ENCODE measurements at regions not wholly inside any gene's neighbourhood (a gene's known extent, or its start where the extent isn't known, plus 50 kb on each side); places are given as distances from the start of the nearest gene placed in this dataset.

DNA sequence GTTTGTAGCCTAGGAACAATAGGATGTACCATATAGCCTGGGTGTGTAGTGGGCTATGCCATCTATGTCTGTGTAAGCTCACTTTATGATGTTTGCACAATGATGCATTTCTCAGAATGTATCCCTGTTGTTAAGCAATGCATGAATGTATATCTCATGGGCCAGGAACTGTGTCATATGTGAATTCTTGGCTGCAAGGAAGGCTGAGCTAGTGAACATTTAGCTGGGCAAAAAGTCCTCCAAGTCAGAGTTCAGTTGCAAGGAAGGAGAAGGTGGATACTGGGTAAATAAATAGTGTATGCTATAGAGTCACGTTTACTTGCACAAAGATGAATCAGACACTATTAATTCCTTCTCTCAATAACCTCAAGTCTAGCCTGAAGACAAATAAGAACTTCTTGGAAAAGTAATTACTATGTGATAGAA, 136.1 kb downstream of the EHF start:
- TF ChIP-seq POLR2A (IDR thresholded peaks at IDR 0.05; ENCODE audit: low read depth, low read length) (no peak), POLR2AphosphoS5 (IDR thresholded peaks at IDR 0.05; ENCODE audit: low read depth, low read length) (no peak), PAX5 (IDR thresholded peaks at IDR 0.05; ENCODE audit: insufficient read depth, low read length, severe bottlenecking) (no peak), POU2F2 (IDR thresholded peaks at IDR 0.05; ENCODE audit: low read depth, low read length) (no peak), TAF1 (IDR thresholded peaks at IDR 0.05; ENCODE audit: low read depth, low read length) (no peak)
